DND-41 (cell line): ENCODE measurements at regions not wholly inside any gene's neighbourhood (a gene's known extent, or its start where the extent isn't known, plus 50 kb on each side); places are given as distances from the start of the nearest gene placed in this dataset.

Experiments
- EZH2 ChIP-seq: IDR thresholded peaks from 3 replicates; pipeline ENCODE4 v1.6.1; 2012; ENCODE audit warnings: borderline replicate concordance, low read depth, mild to moderate bottlenecking, moderate library complexity, low read length, inconsistent platforms; ENCODE audit not compliant: severe bottlenecking
- TF ChIP-seq, protein P1 (sequence below): IDR thresholded peaks from 2 replicates; pipeline ENCODE4 v1.5.1; 2012; ENCODE audit warnings: borderline replicate concordance, low read length, moderate library complexity, mild to moderate bottlenecking; ENCODE audit not compliant: poor library complexity, severe bottlenecking; ENCODE audit errors: extremely low read depth

DNA sequence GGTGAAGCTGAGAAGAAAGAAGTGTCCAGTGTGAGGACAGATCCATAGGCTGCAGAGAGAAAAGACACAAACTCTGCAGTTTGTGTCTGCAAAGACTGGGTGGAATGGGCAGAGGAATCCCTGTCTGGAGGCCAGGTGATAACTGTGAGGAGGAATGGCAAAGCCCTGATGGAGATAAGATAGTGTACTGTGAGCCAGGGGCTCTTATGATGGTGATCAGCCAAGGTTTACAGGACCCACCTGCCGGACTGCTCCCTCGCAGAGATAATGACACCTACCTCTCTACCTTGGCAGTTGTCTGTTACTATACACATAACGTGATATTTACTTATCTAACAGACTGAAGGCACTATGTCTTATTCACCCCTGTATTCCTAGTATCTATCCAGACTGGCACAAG lies 92.6 kb upstream of the ASIC2 start:
- TF ChIP-seq, protein P1, sequence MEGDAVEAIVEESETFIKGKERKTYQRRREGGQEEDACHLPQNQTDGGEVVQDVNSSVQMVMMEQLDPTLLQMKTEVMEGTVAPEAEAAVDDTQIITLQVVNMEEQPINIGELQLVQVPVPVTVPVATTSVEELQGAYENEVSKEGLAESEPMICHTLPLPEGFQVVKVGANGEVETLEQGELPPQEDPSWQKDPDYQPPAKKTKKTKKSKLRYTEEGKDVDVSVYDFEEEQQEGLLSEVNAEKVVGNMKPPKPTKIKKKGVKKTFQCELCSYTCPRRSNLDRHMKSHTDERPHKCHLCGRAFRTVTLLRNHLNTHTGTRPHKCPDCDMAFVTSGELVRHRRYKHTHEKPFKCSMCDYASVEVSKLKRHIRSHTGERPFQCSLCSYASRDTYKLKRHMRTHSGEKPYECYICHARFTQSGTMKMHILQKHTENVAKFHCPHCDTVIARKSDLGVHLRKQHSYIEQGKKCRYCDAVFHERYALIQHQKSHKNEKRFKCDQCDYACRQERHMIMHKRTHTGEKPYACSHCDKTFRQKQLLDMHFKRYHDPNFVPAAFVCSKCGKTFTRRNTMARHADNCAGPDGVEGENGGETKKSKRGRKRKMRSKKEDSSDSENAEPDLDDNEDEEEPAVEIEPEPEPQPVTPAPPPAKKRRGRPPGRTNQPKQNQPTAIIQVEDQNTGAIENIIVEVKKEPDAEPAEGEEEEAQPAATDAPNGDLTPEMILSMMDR, result no peak
- TF ChIP-seq EZH2, result no peak
